HCT116 (cell line): ENCODE measurements at regions not wholly inside any gene's neighbourhood (a gene's known extent, or its start where the extent isn't known, plus 50 kb on each side); places are given as distances from the start of the nearest gene placed in this dataset.

Experiments
- ATAC-seq: fragments of 200-7000 bp; cut with Tn5 transposase; 2 replicates; pipeline ENCODE4 v1.9.1; 2020; ENCODE audit warnings: mild to moderate bottlenecking, moderate library complexity
- BruUV-seq: library from RNA; stranded (reverse); fragments of 400-500 nt; replicated peaks from 2 replicates; lab custom pipeline; 2021; lab: Mats Ljungman, UMichigan
- CTCF ChIA-PET: fragments of 300-600 bp; sonication (Branson Sonifier 250); formaldehyde crosslinking; loops from one replicate; lab custom pipeline; 2021; ENCODE audit warnings: antibody characterized with exemption; lab: Charles Lee
- POLR2A ChIA-PET: fragments of 300-600, 350-600 bp; sonication (Branson Sonifier 250); formaldehyde crosslinking; loops from one replicate; lab custom pipeline; 2021; ENCODE audit warnings: antibody characterized with exemption; lab: Charles Lee
- RAD21 ChIA-PET, 2 experiments: fragments of 300-600 bp; sonication (Branson Sonifier 250); formaldehyde crosslinking; loops; one replicate each; lab custom pipeline; 2023; ENCODE audit warnings: low total read pairs in 2 of 2; ENCODE audit not compliant: uncharacterized antibody in 2 of 2, unreplicated experiment in 2 of 2, low non-redundant PET in 1 of 2; lab: Charles Lee
- DNase-seq: peaks from one replicate; pipeline ENCODE4 v3.0.0-alpha.2; 2010; ENCODE audit warnings: low read depth, low spot score
- H2AFZ ChIP-seq: fragments of 200-600 bp; shearing (Covaris generic), sonication (generic); 2 replicates; pipeline ENCODE4 v1.6.1; 2017; ENCODE audit warnings: low read depth, mixed run types, mixed read lengths, antibody characterized with exemption, low read length; ENCODE audit not compliant: poor library complexity, severe bottlenecking
- H3K27ac ChIP-seq: 2 replicates; pipeline ENCODE4 v1.5.1; 2012; ENCODE audit warnings: low read depth, low read length
- H3K27me3 ChIP-seq: fragments of 200-600 bp; sonication (generic); 2 replicates; pipeline ENCODE4 v1.6.1; 2016; ENCODE audit warnings: mixed run types, low read length, mixed read lengths; ENCODE audit not compliant: insufficient read depth
- H3K36me3 ChIP-seq, 2 experiments: fragments of 200-500 bp in 1 of 2; fragments of 200-600 bp in 1 of 2; sonication (Bioruptor generic) in 1 of 2; sonication (generic) in 1 of 2; 2 replicates each; pipeline versions ENCODE4 v1.5.1 to v1.6.1; 2014 to 2016; ENCODE audit warnings: low read length in 2 of 2, inconsistent platforms in 1 of 2, mixed read lengths in 1 of 2, mixed run types in 1 of 2; ENCODE audit not compliant: insufficient read depth in 2 of 2, control insufficient read depth in 1 of 2
- H3K4me1 ChIP-seq, 2 experiments: fragments of 200-600 bp in 1 of 2; sonication (generic) in 1 of 2; 2 replicates each; pipeline versions ENCODE4 v1.5.1 to v1.6.1; 2012 to 2017; ENCODE audit warnings: low read length in 2 of 2, inconsistent platforms in 1 of 2, mild to moderate bottlenecking in 1 of 2, mixed read lengths in 1 of 2, mixed run types in 1 of 2, moderate library complexity in 1 of 2; ENCODE audit not compliant: insufficient read depth in 2 of 2, control insufficient read depth in 1 of 2
- H3K4me2 ChIP-seq: fragments of 200-600 bp; sonication (generic); 2 replicates; pipeline ENCODE4 v1.6.1; 2017; ENCODE audit warnings: mixed run types, low read length, mixed read lengths
- H3K4me3 ChIP-seq, 2 experiments: fragments of 200-600 bp in 1 of 2; sonication (generic) in 1 of 2; replicated peaks in 1 of 2; 2 replicates each; pipeline ENCODE4 v1.5.1; 2011 to 2016; ENCODE audit warnings: low read length in 2 of 2, control low read depth in 1 of 2, low read depth in 1 of 2, mild to moderate bottlenecking in 1 of 2, mixed read lengths in 1 of 2, mixed run types in 1 of 2
- H3K79me2 ChIP-seq: fragments of 200-600 bp; sonication (generic); 2 replicates; pipeline ENCODE4 v1.6.1; 2017; ENCODE audit warnings: mild to moderate bottlenecking, mixed run types, low read length, moderate library complexity, mixed read lengths; ENCODE audit not compliant: insufficient read depth
- H3K9ac ChIP-seq: fragments of 200-600 bp; sonication (generic); 2 replicates; pipeline ENCODE4 v1.6.1; 2016; ENCODE audit warnings: low read length, mixed read lengths
- H3K9me2 ChIP-seq: fragments of 200-600 bp; sonication (generic), shearing (Covaris generic); 2 replicates; pipeline ENCODE4 v1.6.1; 2017; ENCODE audit warnings: mixed run types, mild to moderate bottlenecking, moderate library complexity; ENCODE audit not compliant: insufficient read depth
- H3K9me3 ChIP-seq, 2 experiments: fragments of 200-500 bp in 1 of 2; fragments of 200-600 bp in 1 of 2; sonication (Bioruptor generic) in 1 of 2; sonication (generic) in 1 of 2; 2 replicates each; pipeline ENCODE4 v1.6.1; 2014 to 2017; ENCODE audit warnings: low read length in 2 of 2, mixed read lengths in 2 of 2, inconsistent platforms in 1 of 2, low read depth in 1 of 2, mild to moderate bottlenecking in 1 of 2, mixed run types in 1 of 2, moderate library complexity in 1 of 2; ENCODE audit not compliant: control insufficient read depth in 1 of 2, insufficient read depth in 1 of 2
- H4K20me1 ChIP-seq: fragments of 200-600 bp; sonication (generic), shearing (Covaris generic); 2 replicates; pipeline ENCODE4 v1.6.1; 2017; ENCODE audit warnings: mixed run types, mild to moderate bottlenecking, moderate library complexity; ENCODE audit not compliant: insufficient read depth
- CBX3 ChIP-seq: IDR thresholded peaks from 2 replicates; pipeline ENCODE4 v1.6.1; 2012; ENCODE audit warnings: low read depth
- CEBPB ChIP-seq: IDR thresholded peaks from 2 replicates; pipeline ENCODE4 v1.6.1; 2012; ENCODE audit warnings: low read depth
- CTCF ChIP-seq, 3 experiments: fragments of 200-600 bp in 1 of 3; sonication (generic) in 1 of 3; IDR thresholded peaks in 2 of 3; conservative IDR thresholded peaks in 1 of 3; 2 replicates each; pipeline ENCODE4 v1.5.1; 2012 to 2017; ENCODE audit warnings: low read depth in 2 of 3, low read length in 2 of 3, antibody characterized with exemption in 1 of 3, borderline replicate concordance in 1 of 3, control low read depth in 1 of 3, mild to moderate bottlenecking in 1 of 3, mixed read lengths in 1 of 3, mixed run types in 1 of 3, moderate library complexity in 1 of 3; ENCODE audit not compliant: insufficient read depth in 1 of 3
- EGR1 ChIP-seq: IDR thresholded peaks from 2 replicates; pipeline ENCODE4 v1.6.1; 2012; ENCODE audit warnings: low read depth
- EZH2phosphoT487 ChIP-seq: fragments of 200-600 bp; IDR thresholded peaks from 2 replicates; pipeline ENCODE4 v1.6.1; 2018; ENCODE audit warnings: antibody characterized with exemption, borderline replicate concordance
- FOSL1 ChIP-seq: IDR thresholded peaks from 2 replicates; pipeline ENCODE4 v1.6.1; 2012; ENCODE audit warnings: low read depth
- POLR2AphosphoS5 ChIP-seq: IDR thresholded peaks from 2 replicates; pipeline ENCODE4 v1.6.1; 2011; ENCODE audit warnings: mild to moderate bottlenecking, low read depth, low read length, moderate library complexity
- SIN3A ChIP-seq: IDR thresholded peaks from 2 replicates; pipeline ENCODE4 v1.6.1; 2012; ENCODE audit warnings: low read depth
- SP1 ChIP-seq: IDR thresholded peaks from 2 replicates; pipeline ENCODE4 v1.6.1; 2012; ENCODE audit warnings: low read depth
- SRF ChIP-seq: IDR thresholded peaks from 2 replicates; pipeline ENCODE4 v1.6.1; 2012; ENCODE audit warnings: low read depth
- TCF7L2 ChIP-seq: IDR thresholded peaks from 2 replicates; pipeline ENCODE4 v1.7.0; 2011; ENCODE audit warnings: borderline replicate concordance, inconsistent platforms; ENCODE audit not compliant: insufficient read depth, insufficient read length; ENCODE audit errors: extremely low read depth
- YY1 ChIP-seq: IDR thresholded peaks from 2 replicates; pipeline ENCODE4 v1.6.1; 2011; ENCODE audit warnings: low read length, low read depth, moderate library complexity, mild to moderate bottlenecking; ENCODE audit not compliant: insufficient replicate concordance; ENCODE audit errors: extremely low read depth
- intact Hi-C: fragments of 100-400 bp; cut with micrococcal nuclease; formaldehyde crosslinking; loops from 2 replicates; pipeline ENCODE4 v1.10.0; 2022
- TF ChIP-seq, protein P1 (sequence below): IDR thresholded peaks from 2 replicates; pipeline ENCODE4 v1.6.1; 2012; ENCODE audit warnings: low read depth
- TF ChIP-seq, protein P2 (sequence below): IDR thresholded peaks from 2 replicates; pipeline ENCODE4 v1.6.1; 2011; ENCODE audit warnings: mild to moderate bottlenecking, low read length, moderate library complexity; ENCODE audit not compliant: insufficient replicate concordance; ENCODE audit errors: extremely low read depth

DNA sequence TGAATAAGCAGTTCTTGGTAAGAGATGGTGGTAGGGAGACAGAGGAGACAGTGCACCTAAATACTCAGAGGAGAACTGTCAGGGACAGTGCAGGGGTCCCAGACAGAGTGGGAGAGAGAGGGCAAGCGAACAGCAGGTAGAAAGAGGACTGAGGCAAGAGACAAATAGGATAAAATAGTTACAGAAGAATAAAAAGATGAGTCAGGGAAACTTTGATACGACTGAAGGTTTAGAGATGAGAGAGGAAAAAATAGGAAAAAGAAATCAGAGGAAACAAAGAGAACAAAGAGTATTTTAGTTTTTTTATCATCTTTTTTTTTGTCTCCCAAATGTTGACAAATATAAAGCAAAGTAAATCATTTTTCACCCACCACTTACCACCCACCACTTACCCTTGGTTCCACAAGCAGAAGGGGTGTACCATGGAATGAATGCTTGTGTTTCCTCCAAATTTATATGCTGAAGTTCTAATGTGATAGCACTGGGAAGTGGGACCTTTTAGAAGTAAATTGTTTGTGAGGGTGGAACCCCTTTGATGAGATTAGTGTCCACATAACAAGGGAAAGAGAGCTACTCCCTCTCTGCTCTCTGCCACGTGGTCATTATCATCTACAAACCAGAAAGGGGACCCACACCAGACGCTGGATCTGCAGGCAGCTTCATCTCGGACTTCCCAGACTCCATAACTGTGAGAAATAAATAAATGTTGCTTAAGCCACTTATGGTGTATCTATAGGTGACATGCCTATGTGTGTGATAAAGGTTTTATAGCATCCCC lies 292.1 kb downstream of the BTG1 start:
- Histone ChIP-seq H3K9me2 (no peaks in the 10 kb centered on the region), H3K36me3 (no peaks in the 10 kb centered on the region), H3K4me3 (no peak overlapping the region), H3K4me1 (no peaks in the 10 kb centered on the region), H3K27ac (no peak overlapping the region), H3K9ac (no peak overlapping the region), H3K27me3 (no peaks in the 10 kb centered on the region), H3K79me2 (no peaks in the 10 kb centered on the region), H2AFZ (no peak overlapping the region)
- ATAC-seq (no peak), DNase-seq (no peak)
- RAD21 ChIA-PET: no interaction called here
- BruUV-seq: no TSS peak
- POLR2A ChIA-PET: no interaction called here
- TF ChIP-seq CTCF (IDR thresholded peaks at IDR 0.05 in 2 of 3, conservative IDR thresholded peaks at IDR 0.05 in 1 of 3; ENCODE audit: borderline replicate concordance in 1 of 3, insufficient read depth in 1 of 3, low read depth in 2 of 3, low read length in 2 of 3) (no peak), CBX3 (no peak), EZH2phosphoT487 (no peak), CEBPB (no peak), EGR1 (no peak), SRF (no peak), SP1 (no peak), SIN3A (no peak), TCF7L2 (no peak), YY1 (no peak), POLR2AphosphoS5 (no peak), FOSL1 (no peak)
- TF ChIP-seq, protein P1, sequence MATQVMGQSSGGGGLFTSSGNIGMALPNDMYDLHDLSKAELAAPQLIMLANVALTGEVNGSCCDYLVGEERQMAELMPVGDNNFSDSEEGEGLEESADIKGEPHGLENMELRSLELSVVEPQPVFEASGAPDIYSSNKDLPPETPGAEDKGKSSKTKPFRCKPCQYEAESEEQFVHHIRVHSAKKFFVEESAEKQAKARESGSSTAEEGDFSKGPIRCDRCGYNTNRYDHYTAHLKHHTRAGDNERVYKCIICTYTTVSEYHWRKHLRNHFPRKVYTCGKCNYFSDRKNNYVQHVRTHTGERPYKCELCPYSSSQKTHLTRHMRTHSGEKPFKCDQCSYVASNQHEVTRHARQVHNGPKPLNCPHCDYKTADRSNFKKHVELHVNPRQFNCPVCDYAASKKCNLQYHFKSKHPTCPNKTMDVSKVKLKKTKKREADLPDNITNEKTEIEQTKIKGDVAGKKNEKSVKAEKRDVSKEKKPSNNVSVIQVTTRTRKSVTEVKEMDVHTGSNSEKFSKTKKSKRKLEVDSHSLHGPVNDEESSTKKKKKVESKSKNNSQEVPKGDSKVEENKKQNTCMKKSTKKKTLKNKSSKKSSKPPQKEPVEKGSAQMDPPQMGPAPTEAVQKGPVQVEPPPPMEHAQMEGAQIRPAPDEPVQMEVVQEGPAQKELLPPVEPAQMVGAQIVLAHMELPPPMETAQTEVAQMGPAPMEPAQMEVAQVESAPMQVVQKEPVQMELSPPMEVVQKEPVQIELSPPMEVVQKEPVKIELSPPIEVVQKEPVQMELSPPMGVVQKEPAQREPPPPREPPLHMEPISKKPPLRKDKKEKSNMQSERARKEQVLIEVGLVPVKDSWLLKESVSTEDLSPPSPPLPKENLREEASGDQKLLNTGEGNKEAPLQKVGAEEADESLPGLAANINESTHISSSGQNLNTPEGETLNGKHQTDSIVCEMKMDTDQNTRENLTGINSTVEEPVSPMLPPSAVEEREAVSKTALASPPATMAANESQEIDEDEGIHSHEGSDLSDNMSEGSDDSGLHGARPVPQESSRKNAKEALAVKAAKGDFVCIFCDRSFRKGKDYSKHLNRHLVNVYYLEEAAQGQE: no peak
- TF ChIP-seq, protein P2, sequence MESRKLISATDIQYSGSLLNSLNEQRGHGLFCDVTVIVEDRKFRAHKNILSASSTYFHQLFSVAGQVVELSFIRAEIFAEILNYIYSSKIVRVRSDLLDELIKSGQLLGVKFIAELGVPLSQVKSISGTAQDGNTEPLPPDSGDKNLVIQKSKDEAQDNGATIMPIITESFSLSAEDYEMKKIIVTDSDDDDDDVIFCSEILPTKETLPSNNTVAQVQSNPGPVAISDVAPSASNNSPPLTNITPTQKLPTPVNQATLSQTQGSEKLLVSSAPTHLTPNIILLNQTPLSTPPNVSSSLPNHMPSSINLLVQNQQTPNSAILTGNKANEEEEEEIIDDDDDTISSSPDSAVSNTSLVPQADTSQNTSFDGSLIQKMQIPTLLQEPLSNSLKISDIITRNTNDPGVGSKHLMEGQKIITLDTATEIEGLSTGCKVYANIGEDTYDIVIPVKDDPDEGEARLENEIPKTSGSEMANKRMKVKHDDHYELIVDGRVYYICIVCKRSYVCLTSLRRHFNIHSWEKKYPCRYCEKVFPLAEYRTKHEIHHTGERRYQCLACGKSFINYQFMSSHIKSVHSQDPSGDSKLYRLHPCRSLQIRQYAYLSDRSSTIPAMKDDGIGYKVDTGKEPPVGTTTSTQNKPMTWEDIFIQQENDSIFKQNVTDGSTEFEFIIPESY: no peak
- TF ChIP-seq, all 23 proteins: peak for 0
- intact Hi-C loops: no loop called here
- H4K20me1 ChIP-seq: no peaks in the 10 kb centered on the region
- H3K9me3 ChIP-seq: no peaks in the 10 kb centered on the region
- CTCF ChIA-PET: no interaction called here
- H3K4me2 ChIP-seq: no peak overlapping the region
